HepG2 (cell line): ENCODE measurements at regions not wholly inside any gene's neighbourhood (a gene's known extent, or its start where the extent isn't known, plus 50 kb on each side); places are given as distances from the start of the nearest gene placed in this dataset.

Source experiments
- ATAC-seq: fragments of 200-7000 bp; cut with Tn5 transposase; 3 replicates; pipeline ENCODE4 v1.9.1; 2020; ENCODE audit warnings: mild to moderate bottlenecking, moderate library complexity
- BruUV-seq: library from RNA; stranded (reverse); fragments of 400-500 nt; replicated peaks from 2 replicates; lab custom pipeline; 2021; lab: Mats Ljungman, UMichigan
- CTCF ChIA-PET: fragments of 300-600 bp; formaldehyde crosslinking; extraction: SDS; loops from one replicate; lab custom pipeline; 2021; ENCODE audit warnings: low total read pairs, inconsistent platforms, low intra/inter-chr PET ratio; lab: Yijun Ruan, JAX
- POLR2A ChIA-PET: fragments of 350-600 bp; sonication (Branson Sonifier 250); formaldehyde crosslinking; loops from one replicate; lab custom pipeline; 2020; ENCODE audit warnings: antibody characterized with exemption, inconsistent platforms; lab: Yijun Ruan, JAX
- DNase-seq: peaks from one replicate; pipeline ENCODE4 v3.0.0-alpha.2; 2015; ENCODE audit warnings: low spot score
- FAIRE-seq: peaks from 3 replicates; lab custom pipeline; 2011; peaks lifted over from hg19 to GRCh38; lab: Jason Lieb, UNC
- H2AFZ ChIP-seq: one replicate; pipeline ENCODE4 v1.6.1; 2011; ENCODE audit warnings: low read length, inconsistent platforms
- H3K27ac ChIP-seq: fragments of 300-600 bp; 3 replicates; pipeline ENCODE4 v1.8.0; 2011; ENCODE audit warnings: mixed run types, mild to moderate bottlenecking, mixed read lengths, low read length, inconsistent platforms; ENCODE audit not compliant: insufficient read depth; ENCODE audit errors: extremely low read length
- H3K27me3 ChIP-seq, 2 experiments: fragments of 200-600 bp in 1 of 2; 2 replicates in 1 of 2; 3 replicates in 1 of 2; pipeline versions ENCODE4 v1.6.0 to v1.8.0; 2011; ENCODE audit warnings: low read length in 2 of 2, mild to moderate bottlenecking in 2 of 2, moderate library complexity in 2 of 2, inconsistent platforms in 1 of 2; ENCODE audit not compliant: insufficient read depth in 2 of 2, control insufficient read depth in 1 of 2
- H3K36me3 ChIP-seq, 2 experiments: fragments of 200-600 bp in 1 of 2; replicated peaks in 1 of 2; 2 replicates in 1 of 2; 3 replicates in 1 of 2; pipeline versions ENCODE4 v1.5.1 to v1.8.0; 2011; ENCODE audit warnings: low read length in 2 of 2, inconsistent platforms in 1 of 2; ENCODE audit not compliant: insufficient read depth in 2 of 2, control insufficient read depth in 1 of 2
- H3K4me1 ChIP-seq: 2 replicates; pipeline ENCODE4 v1.5.1; 2012; ENCODE audit warnings: low read length, inconsistent platforms; ENCODE audit not compliant: insufficient read depth
- H3K4me2 ChIP-seq: 2 replicates; pipeline ENCODE4 v1.6.0; 2011; ENCODE audit warnings: low read depth, low read length, inconsistent platforms
- H3K4me3 ChIP-seq, 3 experiments: fragments of 200-600 bp in 1 of 3; sonication (generic), shearing (Covaris generic) in 1 of 3; replicated peaks in 1 of 3; 2 replicates each; pipeline ENCODE4 v1.5.1; 2011 to 2016; ENCODE audit warnings: low read length in 3 of 3, inconsistent platforms in 2 of 3, low read depth in 2 of 3, mild to moderate bottlenecking in 2 of 3, control low read depth in 1 of 3, mixed read lengths in 1 of 3; ENCODE audit not compliant: insufficient read depth in 1 of 3
- H3K79me2 ChIP-seq: one replicate; pipeline ENCODE4 v1.6.1; 2011; ENCODE audit warnings: low read length, inconsistent platforms; ENCODE audit not compliant: insufficient read depth
- H3K9ac ChIP-seq: 2 replicates; pipeline ENCODE4 v1.6.0; 2011; ENCODE audit warnings: mild to moderate bottlenecking, low read depth, low read length, inconsistent platforms; ENCODE audit not compliant: insufficient read depth
- H3K9me3 ChIP-seq: 2 replicates; pipeline ENCODE4 v1.5.1; 2012; ENCODE audit warnings: mild to moderate bottlenecking, low read length
- H4K20me1 ChIP-seq: 2 replicates; pipeline ENCODE4 v1.6.0; 2011; ENCODE audit warnings: inconsistent platforms, mild to moderate bottlenecking, low read length, moderate library complexity; ENCODE audit not compliant: insufficient read depth
- GZF1 ChIP-seq: sonication (generic); formaldehyde crosslinking; IDR thresholded peaks from 2 replicates; pipeline ENCODE4 v1.5.1; 2020; ENCODE audit warnings: mild to moderate bottlenecking, missing genetic modification reagents
- ISX ChIP-seq: sonication (generic); formaldehyde crosslinking; conservative IDR thresholded peaks from 2 replicates; pipeline ENCODE4 v1.5.0; 2020; ENCODE audit warnings: missing genetic modification reagents
- MED8 ChIP-seq: sonication (generic); formaldehyde crosslinking; IDR thresholded peaks from 2 replicates; pipeline ENCODE4 v1.8.1; 2023; ENCODE audit warnings: mild to moderate bottlenecking, missing genetic modification reagents; ENCODE audit not compliant: insufficient replicate concordance
- MXD1 ChIP-seq: sonication (generic); formaldehyde crosslinking; IDR thresholded peaks from 2 replicates; pipeline ENCODE4 v1.4.0; 2020; ENCODE audit warnings: mild to moderate bottlenecking, missing genetic modification reagents
- NR2F6 ChIP-seq, 2 experiments: IDR thresholded peaks; 2 replicates each; pipeline ENCODE4 v1.6.1; 2016; ENCODE audit warnings: antibody characterized with exemption in 1 of 2, mild to moderate bottlenecking in 1 of 2
- SMARCE1 ChIP-seq: fragments of 450-650 bp; IDR thresholded peaks from 2 replicates; pipeline ENCODE4 v1.6.1; 2017; ENCODE audit warnings: borderline replicate concordance
- THAP11 ChIP-seq: IDR thresholded peaks from 2 replicates; pipeline ENCODE4 v1.6.1; 2016; ENCODE audit warnings: missing biosample characterization, missing genetic modification reagents
- TP53 ChIP-seq: sonication (generic); formaldehyde crosslinking; conservative IDR thresholded peaks from 2 replicates; pipeline ENCODE4 v1.4.0; 2020; ENCODE audit warnings: missing genetic modification reagents
- ZBTB3 ChIP-seq: sonication (generic); formaldehyde crosslinking; IDR thresholded peaks from 2 replicates; pipeline ENCODE4 v1.4.0; 2020; ENCODE audit warnings: low read depth, mild to moderate bottlenecking, moderate library complexity, missing genetic modification reagents, borderline replicate concordance
- ZNF446 ChIP-seq: sonication (generic); formaldehyde crosslinking; IDR thresholded peaks from 2 replicates; pipeline ENCODE4 v1.5.0; 2020; ENCODE audit warnings: mild to moderate bottlenecking, missing genetic modification reagents
- WGBS: methylation state at CpG from one replicate; pipeline ENCODE4 v1.1.6; 2017; ENCODE audit warnings: low lambda C conversion rate; 5-methylcytosine and 5-hydroxymethylcytosine counted together
- in situ Hi-C: cut with HindIII; loops from 2 replicates; pipeline ENCODE4 v1.10.0; 2017; ENCODE audit warnings: low pct_unique_long_range_greater_than_20kb; ENCODE audit not compliant: extremely low pct_ligation_motif_present
- intact Hi-C: fragments of 100-400 bp; cut with micrococcal nuclease; formaldehyde crosslinking; loops from one replicate; pipeline ENCODE4 v1.10.0; 2022; ENCODE audit not compliant: unreplicated experiment
- TF ChIP-seq, protein P1 (sequence below): sonication (generic); formaldehyde crosslinking; IDR thresholded peaks from 2 replicates; pipeline ENCODE4 v1.4.0; 2020; ENCODE audit warnings: low read depth, mild to moderate bottlenecking, missing genetic modification reagents
- TF ChIP-seq, protein P2 (sequence below): sonication (generic); formaldehyde crosslinking; IDR thresholded peaks from 2 replicates; pipeline ENCODE4 v1.4.0; 2020; ENCODE audit warnings: missing genetic modification reagents, borderline replicate concordance
- TF ChIP-seq, protein P3 (sequence below): IDR thresholded peaks from 2 replicates; pipeline ENCODE4 v1.6.1; 2016; ENCODE audit warnings: control low read depth

DNA sequence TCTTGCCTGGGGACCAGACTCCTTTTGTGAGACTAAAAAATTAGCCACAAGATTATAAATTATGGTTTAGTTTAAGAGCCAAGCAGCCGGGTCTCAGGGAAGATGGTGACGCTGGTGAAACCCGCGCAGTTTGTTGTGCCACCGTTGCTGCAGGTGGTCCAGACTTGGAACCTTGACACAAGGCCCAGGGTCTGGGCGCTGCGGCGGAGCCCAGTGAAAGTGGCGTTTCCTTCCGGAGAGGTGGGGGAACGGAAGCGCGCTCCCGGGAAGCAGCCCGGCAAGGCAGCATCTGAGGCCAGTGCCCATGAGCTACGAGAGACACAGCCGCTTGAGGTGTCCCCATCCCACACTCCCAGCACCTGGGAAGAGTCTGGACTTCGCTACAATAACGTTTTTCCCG lies 131.6 kb downstream of the SKIDA1 start:
- TF ChIP-seq GZF1 (CRISPR knock-in tag) (no peak), ZNF446 (CRISPR knock-in tag) (no peak), THAP11 (CRISPR knock-in tag) (no peak), ZBTB3 (no peak), TP53 (CRISPR knock-in tag) (no peak), MED8 (CRISPR knock-in tag) (no peak), SMARCE1 (no peak), MXD1 (CRISPR knock-in tag) (no peak), ISX (CRISPR knock-in tag) (no peak), NR2F6 (IDR thresholded peaks at IDR 0.05) (no peak), NR2F6 (CRISPR knock-in tag; IDR thresholded peaks at IDR 0.05) (no peak)
- TF ChIP-seq, protein P1, sequence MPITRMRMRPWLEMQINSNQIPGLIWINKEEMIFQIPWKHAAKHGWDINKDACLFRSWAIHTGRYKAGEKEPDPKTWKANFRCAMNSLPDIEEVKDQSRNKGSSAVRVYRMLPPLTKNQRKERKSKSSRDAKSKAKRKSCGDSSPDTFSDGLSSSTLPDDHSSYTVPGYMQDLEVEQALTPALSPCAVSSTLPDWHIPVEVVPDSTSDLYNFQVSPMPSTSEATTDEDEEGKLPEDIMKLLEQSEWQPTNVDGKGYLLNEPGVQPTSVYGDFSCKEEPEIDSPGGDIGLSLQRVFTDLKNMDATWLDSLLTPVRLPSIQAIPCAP (CRISPR knock-in tag) = no peak
- TF ChIP-seq, protein P2, sequence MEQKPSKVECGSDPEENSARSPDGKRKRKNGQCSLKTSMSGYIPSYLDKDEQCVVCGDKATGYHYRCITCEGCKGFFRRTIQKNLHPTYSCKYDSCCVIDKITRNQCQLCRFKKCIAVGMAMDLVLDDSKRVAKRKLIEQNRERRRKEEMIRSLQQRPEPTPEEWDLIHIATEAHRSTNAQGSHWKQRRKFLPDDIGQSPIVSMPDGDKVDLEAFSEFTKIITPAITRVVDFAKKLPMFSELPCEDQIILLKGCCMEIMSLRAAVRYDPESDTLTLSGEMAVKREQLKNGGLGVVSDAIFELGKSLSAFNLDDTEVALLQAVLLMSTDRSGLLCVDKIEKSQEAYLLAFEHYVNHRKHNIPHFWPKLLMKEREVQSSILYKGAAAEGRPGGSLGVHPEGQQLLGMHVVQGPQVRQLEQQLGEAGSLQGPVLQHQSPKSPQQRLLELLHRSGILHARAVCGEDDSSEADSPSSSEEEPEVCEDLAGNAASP (CRISPR knock-in tag) = no peak
- TF ChIP-seq, protein P3, sequence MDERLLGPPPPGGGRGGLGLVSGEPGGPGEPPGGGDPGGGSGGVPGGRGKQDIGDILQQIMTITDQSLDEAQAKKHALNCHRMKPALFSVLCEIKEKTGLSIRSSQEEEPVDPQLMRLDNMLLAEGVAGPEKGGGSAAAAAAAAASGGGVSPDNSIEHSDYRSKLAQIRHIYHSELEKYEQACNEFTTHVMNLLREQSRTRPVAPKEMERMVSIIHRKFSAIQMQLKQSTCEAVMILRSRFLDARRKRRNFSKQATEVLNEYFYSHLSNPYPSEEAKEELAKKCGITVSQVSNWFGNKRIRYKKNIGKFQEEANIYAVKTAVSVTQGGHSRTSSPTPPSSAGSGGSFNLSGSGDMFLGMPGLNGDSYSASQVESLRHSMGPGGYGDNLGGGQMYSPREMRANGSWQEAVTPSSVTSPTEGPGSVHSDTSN = no peak
- CTCF ChIA-PET = no interaction called here
- in situ Hi-C loops = no loop called here
- Histone ChIP-seq H3K79me2 (no peaks in the 10 kb centered on the region), H3K27ac (no peak overlapping the region), H2AFZ (no peak overlapping the region), H3K4me2 (no peak overlapping the region), H3K4me1 (no peaks in the 10 kb centered on the region), H3K36me3 (no peaks in the 10 kb centered on the region), H4K20me1 (no peaks in the 10 kb centered on the region), H3K9ac (no peak overlapping the region), H3K9me3 (peaks cover 7% of the 10 kb centered on the region), H3K27me3 (peaks cover 0 to 7% of the 10 kb centered on the region in 2 experiments; a peak in 2 of 5 replicates), H3K4me3 (no peak overlapping the region)
- POLR2A ChIA-PET = no interaction called here
- no peak for ATAC-seq
- BruUV-seq = no TSS peak
- 69% methylated on average over 20 of the region's 20 CpGs for WGBS
- DNase-seq = no peak
- intact Hi-C loops = no loop called here
- FAIRE-seq = no peak
